COLO829 (cell line): ENCODE measurements at regions not wholly inside any gene's neighbourhood (a gene's known extent, or its start where the extent isn't known, plus 50 kb on each side); places are given as distances from the start of the nearest gene placed in this dataset.
"Not testable (repeated sequence)": the region's sequence is repeated elsewhere in the genome, so short reads cannot be mapped to it uniquely, and the experiment has no call there.

Source experiments
- DNase-seq: peaks from one replicate; pipeline ENCODE4 v3.0.0; 2012; ENCODE audit warnings: low spot score

- DNase-seq: no peak
Observed at GRCh38 chr5:102664616-102665335, 90.3 kb upstream of the PAM start.

DNA sequence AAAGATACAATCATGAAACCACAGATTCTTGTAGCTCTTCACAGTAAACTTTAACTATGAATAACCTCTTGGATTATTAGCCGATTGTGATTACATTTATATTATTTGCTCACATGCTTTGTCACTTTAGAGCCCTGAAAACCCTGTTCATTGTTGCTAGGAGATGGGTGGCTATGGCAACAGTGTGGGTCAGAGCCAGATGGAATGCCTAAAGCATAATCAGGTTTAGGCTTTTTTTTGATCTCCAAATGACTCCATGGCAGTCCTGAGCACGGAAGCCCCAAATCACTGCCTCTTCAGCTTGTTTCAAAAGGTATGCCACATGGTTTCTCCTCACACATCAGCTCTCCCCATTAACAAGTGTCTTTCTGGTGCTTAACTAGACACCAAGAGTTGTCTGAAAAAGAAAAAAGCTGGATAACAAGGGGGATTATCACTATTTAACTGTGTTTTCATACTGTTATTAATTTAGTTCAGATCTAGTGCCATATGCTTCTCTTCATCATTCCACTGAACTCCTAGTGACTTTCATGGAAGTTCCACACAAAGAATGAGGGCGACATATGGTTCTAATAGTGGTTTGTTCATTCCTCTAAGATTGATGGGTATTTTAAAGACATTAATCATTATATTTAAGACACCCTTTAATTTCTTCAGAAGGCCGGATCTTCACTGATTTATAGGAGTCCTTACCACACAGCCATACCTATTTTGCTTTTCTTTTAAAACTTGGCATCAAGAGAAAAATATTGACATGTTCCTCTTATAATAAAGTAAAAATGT lies 88.8 kb upstream of the PAM start:
- DNase-seq: no peak

- DNase-seq: no peak
Observed at GRCh38 chr5:102668220-102668932, 86.7 kb upstream of the PAM start.

DNA sequence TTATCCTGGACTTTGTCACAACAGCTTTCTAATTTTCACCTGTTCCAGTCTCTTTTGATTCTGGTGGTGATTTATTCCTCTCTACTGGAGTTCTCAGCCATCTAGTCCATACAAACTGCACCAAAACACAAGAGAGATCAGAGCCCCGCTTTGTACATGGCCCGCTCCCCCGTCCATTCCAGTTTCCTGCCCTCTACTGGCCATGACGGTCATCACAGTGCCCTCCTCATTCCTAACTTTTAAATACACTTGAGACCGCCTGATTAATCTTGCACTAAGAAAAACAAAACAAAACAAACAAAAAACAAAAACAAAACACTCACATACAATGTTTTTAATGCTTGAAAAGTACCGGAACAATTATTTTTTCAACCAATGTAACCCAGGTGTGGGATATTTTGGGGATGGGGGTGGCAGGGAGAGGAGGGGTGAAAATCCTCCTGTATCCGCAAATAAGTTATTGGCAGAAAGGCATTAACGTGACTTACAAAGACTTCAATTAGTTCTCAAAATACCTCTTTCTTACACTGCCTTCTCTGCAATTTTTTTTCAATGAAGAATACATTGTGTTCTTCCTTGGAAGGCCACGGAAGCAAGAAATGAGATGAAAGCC lies 84.8 kb upstream of the PAM start:
- DNase-seq: peak; percentile 63

DNA sequence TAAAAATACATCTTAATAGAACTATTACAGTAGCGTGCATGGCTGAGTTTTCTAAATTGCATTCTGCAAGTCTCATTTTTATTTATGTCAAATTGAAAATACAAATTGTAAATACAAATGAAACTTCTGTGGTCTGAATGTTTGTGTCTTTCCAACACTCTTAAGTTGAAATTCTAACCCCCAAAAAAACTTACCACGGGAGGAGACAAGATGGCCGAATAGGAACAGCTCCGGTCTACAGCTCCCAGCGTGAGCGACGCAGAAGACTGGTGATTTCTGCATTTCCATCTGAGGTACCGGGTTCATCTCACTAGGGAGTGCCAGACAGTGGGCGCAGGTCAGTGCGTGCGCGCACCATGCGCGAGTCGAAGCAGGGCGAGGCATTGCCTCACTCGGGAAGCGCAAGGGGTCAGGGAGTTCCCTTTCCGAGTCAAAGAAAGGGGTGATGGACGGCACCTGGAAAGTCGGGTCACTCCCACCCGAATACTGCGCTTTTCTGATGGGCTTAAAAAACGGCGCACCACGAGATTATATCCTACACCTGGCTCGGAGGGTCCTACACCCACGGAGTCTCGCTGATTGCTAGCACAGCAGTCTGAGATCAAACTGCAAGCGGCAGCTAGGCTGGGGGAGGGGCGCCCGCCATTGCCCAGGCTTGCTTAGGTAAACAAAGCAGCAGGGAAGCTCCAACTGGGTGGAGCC lies 83.9 kb upstream of the PAM start:
- DNase-seq: not testable (repeated sequence)

DNA sequence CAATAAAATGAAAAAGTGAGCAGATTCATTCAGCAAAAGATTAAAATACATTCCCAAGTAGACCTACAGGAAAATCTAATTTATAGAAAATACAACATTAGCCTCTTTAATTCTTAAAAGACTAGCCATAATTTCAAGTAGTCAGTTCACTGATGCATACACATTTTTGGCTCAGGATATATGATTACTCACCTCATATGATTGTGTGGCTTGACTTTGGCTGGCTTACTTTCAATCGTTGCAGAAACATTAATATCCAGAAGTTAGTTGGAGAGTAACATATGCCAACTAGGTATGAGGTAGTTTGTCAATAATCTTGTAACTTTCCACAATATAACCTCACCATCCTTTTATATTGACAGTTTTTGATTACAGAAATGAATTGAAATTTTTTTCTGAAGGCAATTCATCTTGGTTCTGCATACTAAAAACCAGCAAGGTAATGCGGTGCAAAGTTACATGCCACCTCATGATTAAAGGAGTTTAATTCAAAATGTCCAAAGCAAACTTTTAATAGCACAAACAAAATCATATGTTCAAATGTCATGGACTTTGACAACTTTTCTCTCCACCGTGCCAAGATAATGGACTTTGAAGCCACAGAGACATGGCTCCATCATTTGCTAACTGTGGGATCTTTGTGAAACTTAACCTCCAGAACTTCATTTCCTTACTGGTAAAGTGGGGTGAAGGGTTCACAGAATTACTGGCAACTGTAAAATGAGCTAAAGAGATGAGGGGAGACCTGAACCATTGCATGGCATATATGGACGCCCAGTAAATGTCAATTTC lies 76.6 kb upstream of the PAM start:
- DNase-seq: no peak

DNA sequence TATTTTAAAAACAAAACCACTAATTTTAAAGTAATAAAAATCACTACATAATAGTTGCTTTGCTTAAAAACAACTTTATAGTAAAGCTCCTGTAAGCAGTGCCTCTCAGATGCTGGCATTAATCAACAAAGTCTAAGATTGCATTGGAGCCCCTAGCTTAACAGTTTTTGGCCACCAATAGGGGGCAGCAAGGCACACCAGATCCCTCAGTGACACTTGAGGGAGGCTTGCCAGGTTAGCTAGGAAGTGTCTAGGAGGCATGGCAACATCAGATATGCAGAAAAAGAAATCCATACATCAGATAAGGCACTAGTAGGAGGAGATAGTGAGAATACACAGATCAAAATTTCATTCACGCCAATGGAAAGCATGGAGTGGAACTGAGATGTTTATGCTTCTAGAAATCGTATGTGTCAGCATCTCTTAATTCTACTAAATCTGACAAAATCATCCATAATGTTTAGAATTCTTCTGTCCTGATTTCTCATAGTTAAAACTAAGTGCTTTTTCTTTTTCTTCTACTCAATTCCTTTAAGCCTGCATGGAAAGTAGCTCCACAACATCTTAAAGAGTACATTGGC lies 73.6 kb upstream of the PAM start:
- DNase-seq: peak; percentile 27

GRCh38 chr5:102682101-102682647 lies 72.9 kb upstream of the PAM start:
- no peak for DNase-seq

DNA sequence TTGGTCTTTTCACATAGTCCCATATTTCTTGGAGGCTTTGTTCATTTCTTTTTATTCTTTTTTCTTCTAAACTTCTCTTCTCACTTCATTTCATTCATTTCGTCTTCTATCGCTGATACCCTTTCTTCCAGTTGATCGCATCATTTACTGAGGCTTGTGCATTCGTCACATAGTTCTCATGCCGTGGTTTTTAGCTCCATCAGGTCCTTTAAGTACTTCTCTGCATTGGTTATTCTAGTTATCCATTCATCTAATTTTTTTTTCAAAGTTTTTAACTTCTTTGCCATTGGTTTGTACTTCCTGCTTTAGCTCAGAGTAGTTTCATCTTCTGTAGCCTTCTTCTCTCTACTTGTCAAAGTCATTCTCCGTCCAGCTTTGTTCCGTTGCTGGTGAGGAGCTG lies 67.0 kb upstream of the PAM start:
- not testable (repeated sequence) for DNase-seq

DNA sequence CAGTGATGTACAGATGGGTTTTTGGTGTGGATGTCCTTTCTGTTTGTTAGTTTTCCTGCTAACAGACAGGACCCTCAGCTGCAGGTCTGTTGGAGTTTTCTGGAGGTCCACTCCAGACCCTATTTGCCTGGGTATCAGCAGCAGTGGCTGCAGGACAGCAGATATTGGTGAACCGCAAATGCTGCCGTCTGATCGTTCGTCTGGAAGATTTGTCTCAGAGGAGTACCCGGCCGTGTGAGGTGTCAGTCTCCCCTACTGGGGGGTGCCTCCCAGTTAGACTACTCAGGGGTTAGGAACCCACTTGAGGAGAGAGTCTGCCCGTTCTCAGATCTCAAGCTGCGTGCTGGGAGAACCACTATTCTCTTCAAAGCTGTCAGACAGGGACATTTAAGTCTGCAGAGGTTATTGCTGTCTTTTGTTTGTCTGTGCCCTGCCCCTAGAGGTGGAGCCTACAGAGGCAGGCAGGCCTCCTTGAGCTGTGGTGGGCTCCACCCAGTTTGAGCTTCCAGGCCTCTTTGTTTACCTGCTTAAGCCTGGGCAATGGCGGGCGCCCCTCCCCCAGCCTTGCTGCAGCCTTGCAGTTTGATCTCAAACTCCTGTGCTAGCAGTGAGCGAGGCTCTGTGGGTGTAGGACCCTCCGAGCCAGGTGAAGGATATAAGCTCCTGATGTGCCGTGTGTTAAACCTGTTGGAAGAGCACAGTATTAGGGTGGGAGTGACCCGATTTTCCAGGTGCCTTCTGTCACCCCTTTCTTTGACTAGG lies 66.3 kb upstream of the PAM start:
- DNase-seq: not testable (repeated sequence)

- DNase-seq: no peak
Observed at GRCh38 chr5:102690910-102691309, 64.2 kb upstream of the PAM start.

DNA sequence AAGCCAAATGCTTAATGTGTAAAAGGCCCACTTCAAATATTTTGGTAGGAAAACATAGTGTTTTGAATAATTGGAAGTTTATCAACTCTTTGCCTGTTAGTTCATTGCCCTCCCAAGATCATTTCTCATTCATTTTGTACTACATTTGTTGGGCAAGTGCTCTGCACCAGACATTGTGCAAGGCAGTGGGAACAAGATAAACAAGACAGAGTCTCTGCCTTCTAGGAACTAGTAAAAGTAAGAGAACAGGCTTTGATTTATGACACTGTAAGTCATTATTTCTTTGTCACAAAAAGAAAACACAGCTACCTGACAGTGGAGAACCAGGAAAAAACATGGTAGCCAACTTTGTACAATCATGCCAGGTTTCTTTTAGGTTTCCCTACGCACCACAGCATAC lies 63.7 kb upstream of the PAM start:
- DNase-seq: no peak

- DNase-seq: no peak
Observed at GRCh38 chr5:102700120-102700831, 54.8 kb upstream of the PAM start.

GRCh38 chr5:102700916-102701315 lies 54.2 kb upstream of the PAM start:
- no peak for DNase-seq

- no peak for DNase-seq
Observed at GRCh38 chr5:102701748-102702147, 53.4 kb upstream of the PAM start.
